Smooth muscle cell (in vitro differentiated cells): ENCODE measurements at regions not wholly inside any gene's neighbourhood (a gene's known extent, or its start where the extent isn't known, plus 50 kb on each side); places are given as distances from the start of the nearest gene placed in this dataset.

Experiments used
- DNase-seq: peaks from one replicate; lab custom pipeline; 2025; ENCODE audit not compliant: unreplicated experiment; lab: John Stamatoyannopoulos, UW
- H2AFZ ChIP-seq: fragments of 200-600 bp; sonication (generic); 2 replicates; pipeline ENCODE4 v1.6.0; 2016; ENCODE audit warnings: antibody characterized with exemption, low read depth, mild to moderate bottlenecking
- H3F3A ChIP-seq: fragments of 200-600 bp; sonication (generic); 2 replicates; pipeline ENCODE4 v1.6.0; 2017; ENCODE audit warnings: antibody characterized with exemption, low read depth
- H3K27ac ChIP-seq: fragments of 200-600 bp; sonication (generic); 2 replicates; pipeline ENCODE4 v1.5.1; 2016; ENCODE audit warnings: low read depth, mild to moderate bottlenecking
- H3K27me3 ChIP-seq: fragments of 200-600 bp; sonication (generic); 2 replicates; pipeline ENCODE4 v1.6.1; 2016; ENCODE audit warnings: low read depth, mild to moderate bottlenecking
- H3K36me3 ChIP-seq: fragments of 200-600 bp; sonication (generic); 2 replicates; pipeline ENCODE4 v1.5.1; 2016; ENCODE audit warnings: low read depth
- H3K4me1 ChIP-seq: fragments of 200-600 bp; sonication (generic); 2 replicates; pipeline ENCODE4 v1.5.1; 2016; ENCODE audit warnings: low read depth
- H3K4me2 ChIP-seq: fragments of 200-600 bp; sonication (generic); 2 replicates; pipeline ENCODE4 v1.6.0; 2016; ENCODE audit warnings: mild to moderate bottlenecking
- H3K4me3 ChIP-seq: fragments of 200-600 bp; sonication (generic); 2 replicates; pipeline ENCODE4 v1.5.1; 2016; ENCODE audit warnings: mild to moderate bottlenecking
- H3K79me2 ChIP-seq: fragments of 200-600 bp; sonication (generic); 2 replicates; pipeline ENCODE4 v1.6.0; 2016; ENCODE audit warnings: low read depth, mild to moderate bottlenecking
- H3K9ac ChIP-seq: fragments of 200-600 bp; sonication (generic); 2 replicates; pipeline ENCODE4 v1.6.0; 2016; ENCODE audit warnings: low read depth
- H3K9me3 ChIP-seq: fragments of 200-600 bp; sonication (generic); replicated peaks from 2 replicates; pipeline ENCODE4 v1.5.1; 2016; ENCODE audit warnings: low read depth
- H4K20me1 ChIP-seq: fragments of 200-600 bp; sonication (generic); 2 replicates; pipeline ENCODE4 v1.6.0; 2016; ENCODE audit warnings: low read depth
- WGBS: methylation state at CpG from one replicate; pipeline ENCODE4 v1.1.7; 2016; ENCODE audit warnings: low lambda C conversion rate; 5-methylcytosine and 5-hydroxymethylcytosine counted together
- TF ChIP-seq, protein P1 (sequence below): fragments of 200-600 bp; sonication (generic); IDR thresholded peaks from 2 replicates; pipeline ENCODE4 v1.5.1; 2017; ENCODE audit warnings: borderline replicate concordance, mild to moderate bottlenecking, antibody characterized with exemption; ENCODE audit not compliant: insufficient read depth, poor library complexity, severe bottlenecking

GRCh38 chr16:61549327-61549726 is 486.9 kb downstream of the CDH8 start:
- no peaks in the 10 kb centered on the region for H3K27me3 ChIP-seq
- TF ChIP-seq, protein P1, sequence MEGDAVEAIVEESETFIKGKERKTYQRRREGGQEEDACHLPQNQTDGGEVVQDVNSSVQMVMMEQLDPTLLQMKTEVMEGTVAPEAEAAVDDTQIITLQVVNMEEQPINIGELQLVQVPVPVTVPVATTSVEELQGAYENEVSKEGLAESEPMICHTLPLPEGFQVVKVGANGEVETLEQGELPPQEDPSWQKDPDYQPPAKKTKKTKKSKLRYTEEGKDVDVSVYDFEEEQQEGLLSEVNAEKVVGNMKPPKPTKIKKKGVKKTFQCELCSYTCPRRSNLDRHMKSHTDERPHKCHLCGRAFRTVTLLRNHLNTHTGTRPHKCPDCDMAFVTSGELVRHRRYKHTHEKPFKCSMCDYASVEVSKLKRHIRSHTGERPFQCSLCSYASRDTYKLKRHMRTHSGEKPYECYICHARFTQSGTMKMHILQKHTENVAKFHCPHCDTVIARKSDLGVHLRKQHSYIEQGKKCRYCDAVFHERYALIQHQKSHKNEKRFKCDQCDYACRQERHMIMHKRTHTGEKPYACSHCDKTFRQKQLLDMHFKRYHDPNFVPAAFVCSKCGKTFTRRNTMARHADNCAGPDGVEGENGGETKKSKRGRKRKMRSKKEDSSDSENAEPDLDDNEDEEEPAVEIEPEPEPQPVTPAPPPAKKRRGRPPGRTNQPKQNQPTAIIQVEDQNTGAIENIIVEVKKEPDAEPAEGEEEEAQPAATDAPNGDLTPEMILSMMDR: no peak
- no peaks in the 10 kb centered on the region for H3F3A ChIP-seq
- peaks cover 3% of the 10 kb centered on the region for H3K4me1 ChIP-seq
- H3K4me3 ChIP-seq: no peak overlapping the region
- no peak overlapping the region for H3K27ac ChIP-seq
- H3K4me2 ChIP-seq: no peak overlapping the region
- 79% methylated on average over 2 of the region's 2 CpGs for WGBS
- H3K9me3 ChIP-seq: no peaks in the 10 kb centered on the region
- H3K9ac ChIP-seq: no peak overlapping the region
- no peaks in the 10 kb centered on the region for H3K79me2 ChIP-seq
- no peak for DNase-seq
- no peaks in the 10 kb centered on the region for H3K36me3 ChIP-seq
- no peaks in the 10 kb centered on the region for H4K20me1 ChIP-seq
- no peak overlapping the region for H2AFZ ChIP-seq

DNA sequence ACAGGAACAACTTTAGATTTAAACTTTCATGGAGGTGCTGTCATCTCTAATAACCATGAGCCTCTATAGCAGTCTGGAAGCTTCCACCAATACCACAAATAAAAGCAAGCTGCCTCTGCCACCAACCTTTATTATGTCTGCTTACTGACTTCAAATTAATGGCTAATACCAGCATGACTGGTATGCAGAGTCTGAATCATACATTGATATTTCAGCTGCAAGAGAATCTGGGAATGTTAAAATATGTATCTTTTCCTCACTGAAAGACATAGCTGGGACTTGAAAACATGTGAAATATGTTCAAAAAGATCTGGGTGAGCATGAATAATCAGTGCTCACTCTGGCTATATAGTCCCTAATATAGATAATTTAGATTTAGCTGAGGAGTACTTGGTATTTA is 488.6 kb downstream of the CDH8 start:
- TF ChIP-seq, protein P1: no peak
- Histone ChIP-seq H4K20me1 (no peaks in the 10 kb centered on the region), H3K27ac (no peak overlapping the region), H2AFZ (no peak overlapping the region), H3K4me2 (no peak overlapping the region), H3K4me1 (peaks cover 6% of the 10 kb centered on the region), H3K36me3 (no peaks in the 10 kb centered on the region), H3K4me3 (no peak overlapping the region), H3K79me2 (no peaks in the 10 kb centered on the region), H3F3A (no peaks in the 10 kb centered on the region), H3K9me3 (no peaks in the 10 kb centered on the region), H3K9ac (no peak overlapping the region), H3K27me3 (no peaks in the 10 kb centered on the region)
- DNase-seq: no peak

DNA sequence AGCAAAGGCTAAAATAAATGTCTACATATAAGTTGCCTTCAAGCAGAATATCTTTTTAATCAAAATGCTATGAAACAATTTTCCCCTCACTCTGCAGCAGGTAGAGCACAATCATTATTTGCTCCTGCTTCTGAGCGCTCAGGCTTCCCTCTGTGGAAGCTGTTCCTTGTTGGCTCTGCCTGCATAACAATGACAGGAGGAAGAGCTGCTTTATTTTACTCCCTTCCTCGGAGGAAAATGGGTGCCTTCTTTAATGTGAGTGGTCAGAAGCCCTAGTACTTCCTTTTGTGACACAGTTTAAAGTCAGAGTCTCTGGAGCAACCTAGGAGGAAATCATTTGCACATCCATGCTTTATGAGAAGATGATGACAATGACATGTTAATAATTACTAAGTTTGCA is 492.1 kb downstream of the CDH8 start:
- no peaks in the 10 kb centered on the region for H3F3A ChIP-seq
- H3K27ac ChIP-seq: no peak overlapping the region
- H3K4me2 ChIP-seq: no peak overlapping the region
- 36% methylated on average over 2 of the region's 2 CpGs for WGBS
- no peaks in the 10 kb centered on the region for H3K27me3 ChIP-seq
- no peak overlapping the region for H2AFZ ChIP-seq
- no peak overlapping the region for H3K4me3 ChIP-seq
- no peak overlapping the region for H3K9ac ChIP-seq
- H3K79me2 ChIP-seq: no peaks in the 10 kb centered on the region
- H3K4me1 ChIP-seq: peaks cover 6% of the 10 kb centered on the region
- H4K20me1 ChIP-seq: no peaks in the 10 kb centered on the region
- DNase-seq: no peak
- no peaks in the 10 kb centered on the region for H3K9me3 ChIP-seq
- no peaks in the 10 kb centered on the region for H3K36me3 ChIP-seq
- TF ChIP-seq, protein P1: no peak

- no peak for DNase-seq
- Histone ChIP-seq H3K27me3 (no peaks in the 10 kb centered on the region), H4K20me1 (no peaks in the 10 kb centered on the region), H3K4me3 (no peak overlapping the region), H3K4me1 (peaks cover 6% of the 10 kb centered on the region), H3K4me2 (no peak overlapping the region), H3K9ac (no peak overlapping the region), H3K9me3 (no peaks in the 10 kb centered on the region), H3F3A (no peaks in the 10 kb centered on the region), H3K27ac (no peak overlapping the region), H3K79me2 (no peaks in the 10 kb centered on the region), H2AFZ (no peak overlapping the region), H3K36me3 (no peaks in the 10 kb centered on the region)
- TF ChIP-seq, protein P1: no peak
- WGBS: 69% methylated on average over 3 of the region's 3 CpGs
Measured at GRCh38 chr16:61540216-61540615, 496.0 kb downstream of the CDH8 start.
